Stromal cell of bone marrow (primary cell): ENCODE measurements at regions not wholly inside any gene's neighbourhood (a gene's known extent, or its start where the extent isn't known, plus 50 kb on each side); places are given as distances from the start of the nearest gene placed in this dataset.
A peak's percentile ranks its signal among the peaks of the same experiment; 100 is the strongest.

Source experiments
- DNase-seq: peaks from one replicate; pipeline ENCODE4 v3.0.0-alpha.2; 2012; ENCODE audit warnings: low read depth

DNA sequence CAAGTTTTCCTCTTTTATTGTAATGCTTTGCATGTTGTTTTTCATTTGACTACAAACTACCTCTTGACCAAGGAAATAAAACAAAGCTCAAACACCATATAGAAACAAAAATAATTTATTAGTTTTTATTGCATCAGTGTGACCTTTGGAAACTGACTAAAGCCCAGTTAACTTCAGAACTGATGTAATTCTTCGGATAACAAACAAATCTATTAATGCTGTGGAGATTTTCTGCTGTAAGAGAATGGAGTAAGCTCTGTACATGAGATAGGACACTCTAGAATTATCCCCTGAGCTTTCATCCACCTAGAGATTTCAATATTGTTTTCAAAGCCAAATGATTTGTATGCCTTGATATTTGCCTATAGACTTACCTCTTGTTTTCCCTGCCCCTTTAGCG is 154.0 kb upstream of the KCNK2 start:
- DNase-seq = no peak

DNA sequence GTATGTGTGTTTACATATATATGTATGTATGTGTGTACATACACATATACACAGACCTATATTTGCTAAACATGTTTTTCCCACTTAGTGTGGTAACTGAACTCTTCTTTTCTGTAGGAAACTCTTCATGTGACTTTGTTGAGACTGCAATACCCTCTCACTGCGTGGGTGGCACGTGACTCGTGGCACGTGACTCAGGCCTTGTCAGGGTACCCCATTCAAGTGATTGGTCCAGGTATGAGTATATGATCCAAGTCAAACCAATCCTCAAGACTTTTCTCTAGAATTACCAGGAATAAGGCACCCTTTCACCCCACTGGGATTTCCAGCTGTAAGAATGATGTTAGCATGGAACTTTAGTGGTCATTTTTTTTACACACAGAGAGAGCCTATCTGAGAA is 149.2 kb upstream of the KCNK2 start:
- DNase-seq = no peak

DNA sequence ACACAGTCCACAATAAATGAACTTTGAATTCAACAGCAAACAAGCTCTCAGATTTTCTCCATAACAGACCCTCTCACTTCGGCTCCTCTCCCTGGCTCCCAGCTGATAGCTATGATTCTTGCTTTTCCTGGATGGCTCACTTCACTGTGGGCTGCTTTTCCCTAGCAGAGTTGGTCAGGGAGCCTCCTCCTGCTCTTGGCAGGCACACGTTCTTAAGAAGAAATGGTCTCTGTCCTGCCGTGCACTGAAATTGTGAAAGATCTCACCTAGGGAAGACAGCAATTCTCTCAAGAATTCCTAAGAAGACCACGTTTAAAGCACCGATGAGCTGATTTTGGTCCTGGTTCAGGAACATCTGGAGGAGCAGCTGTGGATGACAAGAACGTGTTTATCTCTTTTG is 148.5 kb upstream of the KCNK2 start:
- DNase-seq = no peak

DNA sequence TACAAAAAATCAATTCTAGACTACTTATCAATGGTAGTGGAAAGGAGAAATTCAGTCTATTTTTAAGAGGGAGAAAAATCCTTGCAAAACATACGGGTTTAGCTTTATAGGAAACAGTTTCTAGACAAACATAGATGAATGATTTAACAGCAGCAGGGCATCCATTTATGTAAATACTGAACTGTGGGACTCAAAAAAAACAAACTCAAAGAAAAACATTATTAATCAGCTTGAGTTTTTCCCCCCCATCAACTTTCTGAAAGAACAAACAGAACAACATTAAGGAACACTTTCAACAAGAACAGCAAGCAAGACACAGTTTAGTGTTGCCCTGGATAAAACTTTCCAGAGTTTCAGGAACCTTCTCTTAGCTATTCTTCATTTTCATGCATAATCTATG is 147.3 kb upstream of the KCNK2 start:
- no peak for DNase-seq

DNA sequence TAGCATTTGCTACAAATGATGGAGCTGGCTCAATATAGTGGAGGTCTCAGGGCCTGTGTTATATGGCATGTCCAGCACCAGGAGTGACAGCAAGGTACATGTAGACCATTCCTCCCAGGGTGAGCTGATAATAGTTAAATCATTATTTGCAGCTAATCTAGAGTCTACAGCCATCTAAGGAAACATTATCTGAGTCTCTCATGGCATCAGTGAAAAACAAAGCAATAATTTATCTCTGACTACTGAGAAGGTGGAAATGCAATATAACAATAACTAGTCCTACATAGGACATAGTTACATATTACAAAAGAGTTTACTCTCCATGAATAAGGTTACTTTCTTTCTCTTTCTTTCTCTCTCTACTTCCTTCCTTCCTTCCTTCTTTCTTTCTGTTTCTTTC is 143.4 kb upstream of the KCNK2 start:
- no peak for DNase-seq

DNA sequence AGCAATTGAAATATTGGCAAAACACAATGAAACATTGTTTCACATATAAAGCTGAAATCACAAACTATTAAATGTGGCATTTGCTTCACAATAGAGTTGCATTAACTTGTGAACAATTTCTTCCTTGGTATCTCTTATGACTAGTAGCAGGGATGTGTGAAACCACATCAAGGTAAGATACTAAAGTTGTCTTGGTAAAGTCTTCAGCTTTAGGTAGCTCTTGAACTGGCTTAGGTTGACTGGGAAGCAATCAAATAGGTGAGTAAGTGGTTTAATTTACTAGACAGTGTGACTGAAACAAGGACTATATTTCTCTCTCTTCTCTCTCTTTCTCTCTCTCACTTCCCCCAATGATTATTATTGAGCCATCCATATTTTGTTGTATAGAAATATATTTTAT is 141.5 kb upstream of the KCNK2 start:
- DNase-seq = no peak

DNA sequence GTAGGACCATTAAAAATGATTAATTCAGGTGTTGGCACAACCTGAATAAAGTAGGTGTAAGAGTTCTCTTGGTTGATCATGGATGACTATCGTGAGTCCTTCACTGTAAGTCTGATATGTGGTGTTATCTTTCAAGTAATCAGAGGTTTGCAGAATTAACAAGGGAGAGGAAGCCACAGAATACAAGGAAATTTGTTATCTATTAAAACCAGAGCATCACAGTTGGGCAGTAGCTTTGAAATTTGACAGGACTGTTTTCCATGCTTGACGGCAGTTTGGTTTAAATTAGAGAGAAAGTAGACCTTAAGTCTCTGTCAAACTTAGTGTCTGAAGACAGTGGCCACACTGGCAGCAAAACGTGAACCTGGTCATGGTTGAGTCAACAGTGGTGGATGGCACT is 139.5 kb upstream of the KCNK2 start:
- DNase-seq = no peak

DNA sequence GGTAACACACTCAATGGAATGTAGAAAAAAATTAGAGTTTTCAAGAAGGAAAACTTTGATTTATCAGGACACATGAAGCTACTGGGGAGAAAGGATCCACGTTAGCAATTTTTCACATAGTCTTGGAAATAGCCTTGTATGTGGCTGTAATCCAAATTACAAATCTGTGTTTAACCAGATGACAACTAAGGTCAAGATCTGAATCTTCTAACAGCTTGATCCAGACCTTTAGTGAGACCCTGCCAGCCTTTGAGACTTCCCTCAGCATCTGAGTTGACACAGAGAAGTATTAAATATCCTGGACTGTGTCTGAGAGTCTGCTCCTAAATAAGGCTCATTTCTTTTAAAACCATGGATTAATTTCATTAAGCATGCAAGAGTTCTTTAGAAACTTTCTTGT is 135.9 kb upstream of the KCNK2 start:
- no peak for DNase-seq

DNA sequence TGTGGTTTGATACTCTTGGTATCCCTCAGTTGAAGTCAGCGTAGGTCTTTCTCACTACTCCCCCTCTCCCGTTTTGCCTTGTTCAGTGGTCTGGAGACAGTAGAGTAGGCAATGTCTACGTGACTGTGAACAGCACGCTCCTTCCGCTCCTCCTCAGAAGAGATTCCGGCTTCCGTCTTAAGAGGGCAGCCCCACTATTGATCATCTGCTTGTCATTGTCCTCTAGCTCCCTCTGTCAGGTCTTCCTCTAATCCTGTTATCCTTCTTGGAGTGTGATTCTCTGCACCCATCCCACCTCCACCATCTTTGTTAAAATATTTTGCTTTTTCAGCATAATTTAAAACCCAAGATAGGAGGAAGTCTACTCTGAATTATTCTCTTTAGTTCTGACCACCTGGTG is 129.9 kb upstream of the KCNK2 start:
- no peak for DNase-seq

DNA sequence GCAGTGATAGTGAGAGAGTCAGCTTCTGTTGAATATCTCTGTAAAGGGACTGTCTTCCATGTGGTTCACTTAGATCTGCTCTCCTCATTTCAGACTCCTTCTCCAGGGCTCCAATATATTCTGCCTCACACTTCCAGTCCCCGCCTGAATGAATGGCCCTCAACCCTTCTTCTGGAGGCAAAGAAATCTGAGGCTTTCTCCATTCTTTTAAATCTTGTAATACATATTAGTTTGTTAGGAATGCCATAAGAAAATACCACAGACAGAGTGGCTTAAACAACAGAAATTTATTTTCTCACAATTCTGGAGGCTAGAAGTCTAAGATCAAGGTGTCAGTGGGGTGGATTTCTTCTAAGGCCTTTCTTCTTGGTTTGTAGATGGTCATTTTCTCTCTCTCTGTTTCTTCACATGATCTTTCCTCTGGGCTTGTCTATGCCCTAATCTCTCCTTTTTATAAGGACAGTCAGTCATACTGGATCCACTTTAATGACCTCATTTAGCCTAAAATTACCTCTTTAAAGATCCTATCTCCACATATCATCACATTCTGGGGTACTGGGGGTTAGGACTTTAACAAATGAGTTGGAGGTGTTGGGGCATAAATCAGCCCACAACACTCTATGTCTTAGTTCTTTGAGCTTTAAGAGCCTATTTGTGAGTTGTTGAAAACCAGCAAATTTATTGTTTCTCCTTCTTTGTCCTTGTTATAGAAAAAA is 128.5 kb upstream of the KCNK2 start:
- no peak for DNase-seq

DNA sequence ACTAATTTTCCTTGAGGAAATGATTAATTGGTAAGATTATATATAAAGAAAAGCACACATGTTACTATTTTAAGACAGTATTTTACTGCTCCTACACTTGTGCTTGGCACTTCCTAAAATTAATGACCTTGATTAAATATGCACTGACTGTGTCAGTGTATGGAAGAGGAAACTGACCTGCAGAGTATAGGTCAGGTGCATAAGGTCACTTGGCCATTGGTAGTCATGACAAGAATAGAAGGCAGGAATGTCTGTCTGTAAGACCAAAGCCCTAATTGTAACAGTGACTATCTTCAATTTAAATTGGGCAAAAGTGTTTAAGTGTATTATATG is 128.0 kb upstream of the KCNK2 start:
- DNase-seq = no peak

DNA sequence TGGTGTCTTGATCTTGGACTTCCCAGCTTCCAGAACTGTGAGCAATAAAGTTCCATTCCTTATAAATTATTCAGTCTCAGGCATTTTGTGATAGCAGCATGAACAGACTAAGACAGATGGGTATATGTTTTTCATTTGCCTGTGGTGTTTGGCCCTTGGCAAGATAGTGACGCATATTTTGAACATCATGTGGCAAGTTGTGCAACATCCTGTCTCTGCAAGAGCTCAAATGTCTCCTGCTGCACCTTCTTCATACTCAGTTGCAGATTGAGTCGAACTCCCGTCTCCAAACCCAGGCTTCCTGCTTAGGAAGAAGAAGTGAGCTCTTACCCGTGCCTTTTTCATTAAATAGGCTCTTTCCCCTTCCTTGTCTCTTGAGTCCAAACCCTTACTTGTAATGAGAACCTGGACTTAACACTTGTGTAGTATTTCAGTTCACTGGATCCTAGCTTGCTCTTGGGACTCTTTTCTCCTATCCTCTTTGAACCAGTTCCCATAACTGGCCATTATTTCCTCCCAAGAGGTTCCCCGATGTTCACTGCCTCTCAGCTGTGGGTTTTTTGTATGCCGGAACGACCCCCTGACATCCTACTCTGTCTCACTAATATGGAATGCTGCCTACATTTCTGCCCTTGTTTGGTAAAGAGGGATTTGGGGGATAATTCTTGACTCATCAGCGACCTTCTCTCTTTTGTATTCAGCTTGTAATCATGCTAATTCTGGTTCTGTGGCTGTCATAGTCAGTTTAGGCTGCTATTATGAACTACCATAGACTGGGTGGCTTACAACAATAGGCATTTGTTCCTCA is 125.0 kb upstream of the KCNK2 start:
- peak; percentile 99 for DNase-seq

DNA sequence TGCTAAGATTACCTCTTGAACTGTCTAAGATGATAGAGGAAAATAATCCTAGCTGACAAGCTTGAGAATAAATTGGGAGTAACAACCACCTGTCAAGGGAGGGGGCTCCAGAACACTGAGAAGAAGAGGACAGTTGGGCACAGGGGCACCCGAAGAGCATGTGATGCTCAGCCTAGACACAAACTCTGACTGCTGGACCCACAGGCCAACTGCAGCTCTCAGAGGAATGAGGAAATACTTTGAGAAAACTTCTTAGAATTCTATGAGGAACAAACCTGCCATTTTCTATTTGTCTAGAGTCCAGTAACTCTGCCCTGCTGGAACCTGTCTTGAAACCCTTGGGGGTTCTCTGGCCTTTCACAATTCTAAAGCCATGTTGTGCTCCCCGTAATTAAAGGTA is 124.1 kb upstream of the KCNK2 start:
- DNase-seq = no peak

DNA sequence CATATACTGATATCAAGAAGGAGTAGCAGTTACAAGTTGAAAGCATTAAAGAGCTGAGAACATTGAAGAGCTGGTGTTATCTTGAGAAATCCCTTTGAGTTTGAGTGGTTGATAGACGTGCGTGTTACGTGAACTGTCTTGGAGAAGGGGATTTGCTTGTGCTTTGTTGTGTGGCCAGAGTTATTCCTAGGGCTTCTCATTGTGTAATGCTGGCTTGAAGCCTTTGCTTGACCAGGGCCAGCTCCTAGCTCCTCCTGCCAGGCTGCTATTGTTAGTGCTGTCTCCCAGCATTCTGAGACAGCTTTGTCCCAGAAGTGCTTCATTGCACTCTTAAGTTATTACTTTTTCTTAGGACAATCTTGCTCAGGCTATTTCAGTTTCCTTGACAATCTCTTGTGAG is 116.2 kb upstream of the KCNK2 start:
- DNase-seq = peak; percentile 43

DNA sequence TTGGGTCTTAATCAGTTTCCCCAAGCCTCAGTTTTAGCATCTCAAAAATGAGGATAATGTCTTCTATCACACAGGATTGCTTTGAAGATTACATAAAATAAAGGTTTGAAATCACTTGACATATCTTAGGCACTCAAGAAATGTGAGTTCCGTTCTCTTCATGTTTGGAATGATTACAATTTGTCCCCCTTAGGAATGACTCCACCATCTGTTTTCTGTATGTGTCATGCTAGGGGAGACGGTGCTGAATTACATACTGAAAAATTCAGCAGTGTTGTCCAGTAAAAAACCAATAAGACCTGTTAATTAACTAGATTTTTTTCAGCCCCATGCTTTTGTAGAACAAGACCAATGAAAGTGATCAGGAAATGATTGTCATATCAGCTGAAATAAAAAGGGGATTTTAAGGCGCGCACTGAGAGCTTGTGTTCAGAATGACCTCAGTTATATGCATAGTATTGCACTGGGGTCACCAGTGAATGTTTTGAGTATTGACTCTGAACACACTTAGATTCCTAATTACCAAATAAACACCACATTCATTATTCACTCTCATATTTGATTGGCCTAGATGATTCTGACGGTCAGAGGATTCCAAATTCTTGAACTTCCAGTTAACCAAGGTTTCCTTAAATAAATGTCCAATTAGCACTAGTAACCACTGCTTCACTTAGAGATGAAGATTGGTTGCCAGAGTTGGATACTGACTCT is 114.5 kb upstream of the KCNK2 start:
- no peak for DNase-seq

DNA sequence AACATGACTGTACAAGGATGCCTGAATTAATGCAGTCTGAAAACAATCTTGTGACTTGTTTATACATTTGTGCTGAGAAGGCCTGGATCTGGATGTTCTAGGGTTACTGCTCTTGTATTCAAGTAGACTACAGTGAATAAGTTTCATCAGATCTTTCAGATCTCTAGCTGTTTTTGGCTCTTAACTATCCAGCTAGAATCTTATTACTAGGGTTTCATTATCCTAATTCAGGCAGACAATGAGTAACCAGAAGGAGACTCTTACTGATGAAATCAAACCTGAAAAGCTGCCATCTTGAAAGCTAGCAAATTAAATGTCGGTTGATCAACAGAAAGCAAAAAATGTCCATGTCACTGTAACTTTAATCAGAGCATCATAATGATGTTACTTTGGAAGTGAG is 112.5 kb upstream of the KCNK2 start:
- DNase-seq = no peak

DNA sequence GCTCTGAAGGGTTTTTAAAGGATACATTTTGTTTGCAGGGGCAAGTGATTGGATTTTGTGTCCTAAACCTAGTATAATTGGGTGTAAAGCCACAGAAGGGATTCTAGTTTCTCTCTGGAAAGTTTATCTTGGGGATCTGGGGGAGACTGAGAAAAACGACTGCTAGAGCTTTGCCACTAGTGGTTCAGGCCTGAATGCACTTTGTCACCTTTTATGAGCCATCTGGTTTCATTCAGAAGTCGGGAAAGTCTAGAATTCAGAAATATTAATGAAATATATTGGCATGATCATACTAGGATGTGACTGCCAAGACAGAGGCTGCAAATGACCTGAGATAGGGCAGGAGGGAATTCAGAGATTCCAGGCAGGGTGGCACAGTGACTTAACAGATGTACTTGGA is 111.5 kb upstream of the KCNK2 start:
- DNase-seq = no peak

DNA sequence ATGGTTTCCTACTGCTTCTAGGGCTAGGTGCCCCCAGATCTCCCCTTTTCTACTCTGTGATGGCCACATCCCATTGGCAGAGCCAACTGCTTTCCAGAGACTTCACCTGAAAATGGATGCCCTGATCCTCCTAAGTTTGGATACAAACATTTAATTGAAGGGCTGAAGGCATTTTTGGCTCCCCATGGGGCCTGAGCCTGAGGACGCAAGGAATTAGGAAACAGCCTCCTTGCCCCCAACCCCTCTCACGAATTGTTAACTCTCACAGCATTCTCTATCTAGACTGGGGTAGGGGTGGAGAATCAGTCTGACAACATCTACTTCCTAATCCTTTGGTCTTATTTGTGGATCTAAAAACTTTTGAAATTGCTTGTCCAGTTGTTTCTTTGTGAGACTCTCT is 108.5 kb upstream of the KCNK2 start:
- DNase-seq = no peak

DNA sequence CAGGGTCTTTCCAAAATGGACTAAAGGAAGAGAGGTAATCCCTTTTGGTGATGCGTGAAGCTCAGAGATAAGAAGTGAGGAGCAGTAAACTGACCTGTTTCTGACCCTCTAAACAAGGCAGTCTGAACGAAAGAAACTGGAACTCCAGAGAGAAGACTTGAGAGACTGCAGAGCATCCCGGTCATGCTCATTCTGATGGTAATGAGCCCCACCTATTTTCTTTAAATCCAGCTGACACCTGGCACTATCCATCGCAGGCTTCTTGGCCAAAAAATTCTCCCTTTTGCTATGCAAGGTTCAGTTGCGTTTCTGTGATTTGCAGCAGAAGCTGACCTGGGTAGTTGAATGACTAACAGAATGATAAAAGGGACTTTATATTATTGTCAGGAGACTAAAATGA is 105.9 kb upstream of the KCNK2 start:
- no peak for DNase-seq

DNA sequence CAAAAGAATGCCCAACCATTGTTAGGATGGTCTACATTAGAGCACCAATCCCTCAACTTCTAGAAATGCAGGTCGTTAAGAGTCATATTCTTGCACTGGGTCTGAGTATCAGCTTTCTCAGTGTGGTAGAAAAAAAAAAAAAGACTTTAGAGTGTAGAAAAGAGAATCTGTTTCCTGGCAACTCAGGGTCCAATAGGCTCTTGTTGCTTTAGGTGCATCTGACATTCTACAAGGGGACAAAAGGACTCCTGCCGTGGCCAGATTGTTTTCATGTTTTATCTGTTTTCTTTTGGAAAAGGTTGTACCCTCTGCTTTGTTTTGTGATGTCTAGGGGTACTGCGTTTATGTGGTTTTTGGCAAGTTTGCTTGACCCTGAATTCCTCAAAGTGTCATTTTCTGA is 105.4 kb upstream of the KCNK2 start:
- DNase-seq = no peak

DNA sequence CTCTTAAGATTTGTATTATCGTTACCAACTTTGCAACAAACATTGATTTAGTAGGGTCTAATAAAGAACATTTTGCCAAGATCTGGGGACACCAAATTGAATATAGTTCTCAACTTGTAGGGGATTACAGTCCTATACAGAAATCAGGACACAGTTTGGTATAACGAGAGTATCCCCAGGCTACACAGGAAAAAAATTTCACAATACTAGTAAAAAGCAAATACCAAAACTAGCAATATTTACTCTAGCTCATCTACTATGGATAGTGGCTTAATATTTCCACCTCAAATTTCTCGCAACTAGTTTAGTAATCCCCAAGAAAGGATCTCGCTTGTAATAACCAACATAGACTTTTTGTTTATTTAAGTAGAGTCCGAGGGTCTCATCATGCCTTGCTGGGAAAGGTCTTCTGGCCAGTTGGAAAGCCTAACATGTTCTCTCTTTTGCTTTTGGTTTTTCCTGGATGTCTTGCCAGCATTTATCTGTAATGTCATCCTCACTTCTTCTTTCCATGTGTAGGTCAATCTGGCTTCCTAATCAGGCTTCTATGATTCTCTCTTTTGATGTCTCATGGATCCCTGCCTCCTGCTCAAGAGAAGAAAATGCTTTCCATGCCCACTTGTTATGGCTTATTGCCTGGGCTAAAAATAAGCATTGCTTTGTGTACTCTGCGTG is 104.7 kb upstream of the KCNK2 start:
- DNase-seq = no peak

DNA sequence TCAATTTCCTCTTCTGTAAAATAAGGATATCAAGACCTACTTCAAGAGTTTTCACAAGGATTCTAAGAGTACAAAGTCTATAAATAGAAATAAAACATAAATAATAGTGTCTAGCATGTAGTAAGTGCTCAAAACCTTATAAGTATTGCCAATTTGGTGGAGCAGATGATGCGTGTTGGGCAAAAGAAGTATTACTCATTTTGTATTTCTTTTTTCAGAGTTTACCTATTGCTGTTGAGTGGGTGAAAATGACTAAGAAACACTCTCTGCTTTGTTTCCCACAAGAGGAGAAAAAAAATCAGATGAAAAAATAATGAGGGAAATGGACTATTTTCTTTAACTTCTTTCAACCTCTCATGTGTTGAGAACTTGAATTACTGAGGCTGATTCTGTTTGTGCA is 103.3 kb upstream of the KCNK2 start:
- no peak for DNase-seq

DNA sequence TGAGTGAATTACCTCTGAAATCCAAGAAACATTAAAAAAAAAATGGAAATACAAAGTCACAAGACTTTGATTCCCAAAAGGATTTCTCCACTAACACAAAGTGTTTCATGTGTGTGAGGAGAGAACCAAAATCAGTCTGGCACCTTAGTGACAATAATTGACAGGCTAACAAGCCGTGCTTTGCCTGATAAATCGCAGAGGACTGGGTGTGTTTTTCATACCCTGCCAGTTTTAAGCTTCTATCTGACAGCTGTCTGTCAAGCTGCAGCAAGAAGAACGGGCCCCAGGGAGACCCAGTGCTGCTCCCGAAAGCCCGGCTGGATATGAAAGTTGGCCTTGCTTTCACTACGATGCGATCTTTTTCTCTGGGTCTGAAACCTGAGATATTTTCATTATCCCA is 101.6 kb upstream of the KCNK2 start:
- DNase-seq = no peak
